HEK293 (cell line): ENCODE measurements at regions not wholly inside any gene's neighbourhood (a gene's known extent, or its start where the extent isn't known, plus 50 kb on each side); places are given as distances from the start of the nearest gene placed in this dataset.

ENCODE experiments used
- CTCF ChIA-PET: fragments of 350-600 bp; formaldehyde crosslinking; extraction: SDS; loops from one replicate; lab custom pipeline; 2021; ENCODE audit warnings: antibody characterized with exemption; lab: Yijun Ruan, JAX
- POLR2A ChIA-PET: fragments of 300-600 bp; formaldehyde crosslinking; extraction: SDS; loops from one replicate; lab custom pipeline; 2020; ENCODE audit warnings: antibody characterized with exemption, inconsistent platforms; lab: Yijun Ruan, JAX
- H3K27ac ChIP-seq: fragments of 200-500 bp; sonication (Bioruptor generic); 2 replicates; pipeline ENCODE4 v1.5.1; 2014; ENCODE audit warnings: low read depth, low read length, control low read depth, inconsistent platforms; ENCODE audit errors: extremely low read depth
- H3K36me3 ChIP-seq, 2 experiments: fragments of 200-500 bp in 1 of 2; sonication (Bioruptor generic) in 1 of 2; 1 replicate in 1 of 2; 2 replicates in 1 of 2; pipeline ENCODE4 v1.5.1; 2014 to 2017; ENCODE audit warnings: inconsistent platforms in 2 of 2, low read length in 2 of 2; ENCODE audit not compliant: control insufficient read depth in 2 of 2, insufficient read depth in 1 of 2
- H3K4me1 ChIP-seq: fragments of 200-500 bp; sonication (Bioruptor generic); 2 replicates; pipeline ENCODE4 v1.5.1; 2014; ENCODE audit warnings: mild to moderate bottlenecking, low read length, inconsistent platforms; ENCODE audit not compliant: control insufficient read depth, insufficient read depth
- H3K4me3 ChIP-seq: 2 replicates; pipeline ENCODE4 v1.5.1; 2011; ENCODE audit warnings: low read depth, mild to moderate bottlenecking, control low read depth, low read length, moderate library complexity
- H3K9me3 ChIP-seq: fragments of 200-500 bp; sonication (Bioruptor generic); 2 replicates; pipeline ENCODE4 v1.5.1; 2014; ENCODE audit warnings: low read depth, low read length, inconsistent platforms; ENCODE audit not compliant: control insufficient read depth, insufficient read depth
- BCL11A ChIP-seq: fragments of 450-650 bp; formaldehyde crosslinking; IDR thresholded peaks from 2 replicates; pipeline ENCODE4 v1.5.1; 2016; ENCODE audit warnings: low read depth, missing biosample characterization, missing genetic modification characterization
- GFI1B ChIP-seq: fragments of 450-650 bp; formaldehyde crosslinking; IDR thresholded peaks from 2 replicates; pipeline ENCODE4 v1.5.1; 2016; ENCODE audit warnings: missing biosample characterization, missing genetic modification characterization
- KLF1 ChIP-seq: fragments of 450-650 bp; formaldehyde crosslinking; IDR thresholded peaks from 2 replicates; pipeline ENCODE4 v1.5.1; 2016; ENCODE audit warnings: missing biosample characterization, missing genetic modification characterization
- MZF1 ChIP-seq: fragments of 450-650 bp; formaldehyde crosslinking; IDR thresholded peaks from 2 replicates; pipeline ENCODE4 v1.5.1; 2017; ENCODE audit warnings: missing biosample characterization, missing genetic modification characterization, borderline replicate concordance
- SETDB1 ChIP-seq: IDR thresholded peaks from one replicate; pipeline ENCODE4 v1.6.1; 2017; ENCODE audit warnings: mild to moderate bottlenecking, low read length, moderate library complexity, mixed read lengths; ENCODE audit not compliant: insufficient read length
- ZBTB20 ChIP-seq: fragments of 450-650 bp; formaldehyde crosslinking; IDR thresholded peaks from 2 replicates; pipeline ENCODE4 v1.5.1; 2016; ENCODE audit warnings: missing biosample characterization, missing genetic modification characterization
- ZFP3 ChIP-seq: fragments of 450-650 bp; formaldehyde crosslinking; IDR thresholded peaks from 2 replicates; pipeline ENCODE4 v1.5.1; 2016; ENCODE audit warnings: low read depth, missing biosample characterization, missing genetic modification characterization
- ZFP37 ChIP-seq: fragments of 450-650 bp; formaldehyde crosslinking; IDR thresholded peaks from 2 replicates; pipeline ENCODE4 v1.5.1; 2016; ENCODE audit warnings: missing biosample characterization, missing genetic modification characterization
- ZFP41 ChIP-seq: fragments of 450-650 bp; formaldehyde crosslinking; IDR thresholded peaks from 2 replicates; pipeline ENCODE4 v1.5.1; 2016; ENCODE audit warnings: missing biosample characterization, missing genetic modification characterization, borderline replicate concordance
- ZNF112 ChIP-seq: fragments of 450-650 bp; formaldehyde crosslinking; IDR thresholded peaks from 2 replicates; pipeline ENCODE4 v1.5.0; 2017; ENCODE audit warnings: missing biosample characterization, missing genetic modification characterization
- ZNF121 ChIP-seq: fragments of 450-650 bp; formaldehyde crosslinking; IDR thresholded peaks from 2 replicates; pipeline ENCODE4 v1.5.1; 2016; ENCODE audit warnings: missing biosample characterization, missing genetic modification characterization
- ZNF223 ChIP-seq: fragments of 450-650 bp; formaldehyde crosslinking; IDR thresholded peaks from 2 replicates; pipeline ENCODE4 v1.5.1; 2016; ENCODE audit warnings: missing biosample characterization, missing genetic modification characterization
- ZNF394 ChIP-seq: fragments of 450-650 bp; formaldehyde crosslinking; IDR thresholded peaks from 2 replicates; pipeline ENCODE4 v1.5.1; 2016; ENCODE audit warnings: missing biosample characterization, missing genetic modification characterization, mild to moderate bottlenecking, moderate library complexity, borderline replicate concordance
- ZNF426 ChIP-seq: fragments of 450-650 bp; formaldehyde crosslinking; IDR thresholded peaks from 2 replicates; pipeline ENCODE4 v1.5.1; 2017; ENCODE audit warnings: missing biosample characterization, missing genetic modification characterization, mild to moderate bottlenecking, inconsistent platforms, moderate library complexity
- ZNF585B ChIP-seq: fragments of 450-650 bp; formaldehyde crosslinking; IDR thresholded peaks from 2 replicates; pipeline ENCODE4 v1.5.1; 2016; ENCODE audit warnings: missing biosample characterization, missing genetic modification characterization
- ZNF747 ChIP-seq: fragments of 450-650 bp; formaldehyde crosslinking; IDR thresholded peaks from 2 replicates; pipeline ENCODE4 v1.5.1; 2016; ENCODE audit warnings: missing biosample characterization, missing genetic modification characterization
- ZNF837 ChIP-seq: fragments of 450-650 bp; formaldehyde crosslinking; IDR thresholded peaks from 2 replicates; pipeline ENCODE4 v1.5.1; 2016; ENCODE audit warnings: missing biosample characterization, missing genetic modification characterization
- ZXDB ChIP-seq: fragments of 450-650 bp; formaldehyde crosslinking; IDR thresholded peaks from 2 replicates; pipeline ENCODE4 v1.5.1; 2016; ENCODE audit warnings: missing biosample characterization, missing genetic modification characterization
- TF ChIP-seq, protein P1 (sequence below): fragments of 450-650 bp; formaldehyde crosslinking; IDR thresholded peaks from 2 replicates; pipeline ENCODE4 v1.5.1; 2016; ENCODE audit warnings: missing biosample characterization, missing genetic modification characterization, borderline replicate concordance
- TF ChIP-seq, protein P2 (sequence below): fragments of 450-650 bp; formaldehyde crosslinking; IDR thresholded peaks from 2 replicates; pipeline ENCODE4 v1.5.1; 2017; ENCODE audit warnings: missing biosample characterization, missing genetic modification characterization
- TF ChIP-seq, protein P3 (sequence below): fragments of 450-650 bp; formaldehyde crosslinking; IDR thresholded peaks from 2 replicates; pipeline ENCODE4 v1.5.1; 2016; ENCODE audit warnings: missing biosample characterization, missing genetic modification characterization

- CTCF ChIA-PET: no interaction called here
- Histone ChIP-seq H3K9me3 (no peaks in the 10 kb centered on the region), H3K27ac (no peak overlapping the region), H3K4me3 (no peak overlapping the region), H3K36me3 (no peaks in the 10 kb centered on the region), H3K4me1 (no peaks in the 10 kb centered on the region)
- TF ChIP-seq ZNF112 (tag by site-specific recombination) (no peak), SETDB1 (no peak), ZFP37 (tag by site-specific recombination) (no peak), BCL11A (no peak), ZNF426 (tag by site-specific recombination) (no peak), ZNF121 (tag by site-specific recombination) (no peak), ZNF747 (tag by site-specific recombination) (no peak), ZNF837 (tag by site-specific recombination) (no peak), MZF1 (tag by site-specific recombination) (no peak), ZFP41 (no peak), KLF1 (no peak), ZXDB (no peak)
- TF ChIP-seq, protein P1, sequence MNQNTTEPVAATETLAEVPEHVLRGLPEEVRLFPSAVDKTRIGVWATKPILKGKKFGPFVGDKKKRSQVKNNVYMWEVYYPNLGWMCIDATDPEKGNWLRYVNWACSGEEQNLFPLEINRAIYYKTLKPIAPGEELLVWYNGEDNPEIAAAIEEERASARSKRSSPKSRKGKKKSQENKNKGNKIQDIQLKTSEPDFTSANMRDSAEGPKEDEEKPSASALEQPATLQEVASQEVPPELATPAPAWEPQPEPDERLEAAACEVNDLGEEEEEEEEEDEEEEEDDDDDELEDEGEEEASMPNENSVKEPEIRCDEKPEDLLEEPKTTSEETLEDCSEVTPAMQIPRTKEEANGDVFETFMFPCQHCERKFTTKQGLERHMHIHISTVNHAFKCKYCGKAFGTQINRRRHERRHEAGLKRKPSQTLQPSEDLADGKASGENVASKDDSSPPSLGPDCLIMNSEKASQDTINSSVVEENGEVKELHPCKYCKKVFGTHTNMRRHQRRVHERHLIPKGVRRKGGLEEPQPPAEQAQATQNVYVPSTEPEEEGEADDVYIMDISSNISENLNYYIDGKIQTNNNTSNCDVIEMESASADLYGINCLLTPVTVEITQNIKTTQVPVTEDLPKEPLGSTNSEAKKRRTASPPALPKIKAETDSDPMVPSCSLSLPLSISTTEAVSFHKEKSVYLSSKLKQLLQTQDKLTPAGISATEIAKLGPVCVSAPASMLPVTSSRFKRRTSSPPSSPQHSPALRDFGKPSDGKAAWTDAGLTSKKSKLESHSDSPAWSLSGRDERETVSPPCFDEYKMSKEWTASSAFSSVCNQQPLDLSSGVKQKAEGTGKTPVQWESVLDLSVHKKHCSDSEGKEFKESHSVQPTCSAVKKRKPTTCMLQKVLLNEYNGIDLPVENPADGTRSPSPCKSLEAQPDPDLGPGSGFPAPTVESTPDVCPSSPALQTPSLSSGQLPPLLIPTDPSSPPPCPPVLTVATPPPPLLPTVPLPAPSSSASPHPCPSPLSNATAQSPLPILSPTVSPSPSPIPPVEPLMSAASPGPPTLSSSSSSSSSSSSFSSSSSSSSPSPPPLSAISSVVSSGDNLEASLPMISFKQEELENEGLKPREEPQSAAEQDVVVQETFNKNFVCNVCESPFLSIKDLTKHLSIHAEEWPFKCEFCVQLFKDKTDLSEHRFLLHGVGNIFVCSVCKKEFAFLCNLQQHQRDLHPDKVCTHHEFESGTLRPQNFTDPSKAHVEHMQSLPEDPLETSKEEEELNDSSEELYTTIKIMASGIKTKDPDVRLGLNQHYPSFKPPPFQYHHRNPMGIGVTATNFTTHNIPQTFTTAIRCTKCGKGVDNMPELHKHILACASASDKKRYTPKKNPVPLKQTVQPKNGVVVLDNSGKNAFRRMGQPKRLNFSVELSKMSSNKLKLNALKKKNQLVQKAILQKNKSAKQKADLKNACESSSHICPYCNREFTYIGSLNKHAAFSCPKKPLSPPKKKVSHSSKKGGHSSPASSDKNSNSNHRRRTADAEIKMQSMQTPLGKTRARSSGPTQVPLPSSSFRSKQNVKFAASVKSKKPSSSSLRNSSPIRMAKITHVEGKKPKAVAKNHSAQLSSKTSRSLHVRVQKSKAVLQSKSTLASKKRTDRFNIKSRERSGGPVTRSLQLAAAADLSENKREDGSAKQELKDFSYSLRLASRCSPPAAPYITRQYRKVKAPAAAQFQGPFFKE (tag by site-specific recombination): no peak
- POLR2A ChIA-PET: no interaction called here
Observed at GRCh38 chr3:110900576-110900975, 171.0 kb upstream of the NECTIN3 start.

DNA sequence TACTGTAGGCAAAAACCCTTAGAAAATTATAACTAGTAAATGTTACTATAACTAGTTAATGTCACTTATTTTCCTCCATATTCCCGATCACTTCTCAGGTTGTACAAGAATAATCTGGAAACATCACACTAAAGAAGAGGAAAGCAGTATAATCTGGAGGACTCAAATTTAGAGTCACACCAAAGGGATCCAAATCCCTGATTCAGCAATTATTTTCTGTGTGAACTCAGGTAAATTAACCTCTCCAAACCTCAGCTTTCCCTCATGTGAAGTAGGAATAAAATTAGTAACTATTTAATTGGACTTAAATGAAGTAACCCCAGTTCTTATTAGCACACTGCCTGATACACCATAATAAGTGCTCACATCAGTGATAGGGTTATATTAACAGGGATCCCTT, 170.1 kb upstream of the NECTIN3 start:
- Histone ChIP-seq H3K4me1 (no peaks in the 10 kb centered on the region), H3K27ac (no peak overlapping the region), H3K4me3 (no peak overlapping the region), H3K36me3 (no peaks in the 10 kb centered on the region), H3K9me3 (no peaks in the 10 kb centered on the region)
- TF ChIP-seq ZFP3 (tag by site-specific recombination) (no peak), ZBTB20 (tag by site-specific recombination) (no peak), ZNF585B (tag by site-specific recombination) (no peak), ZNF223 (tag by site-specific recombination) (no peak), ZNF394 (tag by site-specific recombination) (no peak), GFI1B (tag by site-specific recombination) (no peak)
- TF ChIP-seq, protein P2, sequence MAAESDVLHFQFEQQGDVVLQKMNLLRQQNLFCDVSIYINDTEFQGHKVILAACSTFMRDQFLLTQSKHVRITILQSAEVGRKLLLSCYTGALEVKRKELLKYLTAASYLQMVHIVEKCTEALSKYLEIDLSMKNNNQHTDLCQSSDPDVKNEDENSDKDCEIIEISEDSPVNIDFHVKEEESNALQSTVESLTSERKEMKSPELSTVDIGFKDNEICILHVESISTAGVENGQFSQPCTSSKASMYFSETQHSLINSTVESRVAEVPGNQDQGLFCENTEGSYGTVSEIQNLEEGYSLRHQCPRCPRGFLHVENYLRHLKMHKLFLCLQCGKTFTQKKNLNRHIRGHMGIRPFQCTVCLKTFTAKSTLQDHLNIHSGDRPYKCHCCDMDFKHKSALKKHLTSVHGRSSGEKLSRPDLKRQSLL (tag by site-specific recombination): no peak
- TF ChIP-seq, protein P3, sequence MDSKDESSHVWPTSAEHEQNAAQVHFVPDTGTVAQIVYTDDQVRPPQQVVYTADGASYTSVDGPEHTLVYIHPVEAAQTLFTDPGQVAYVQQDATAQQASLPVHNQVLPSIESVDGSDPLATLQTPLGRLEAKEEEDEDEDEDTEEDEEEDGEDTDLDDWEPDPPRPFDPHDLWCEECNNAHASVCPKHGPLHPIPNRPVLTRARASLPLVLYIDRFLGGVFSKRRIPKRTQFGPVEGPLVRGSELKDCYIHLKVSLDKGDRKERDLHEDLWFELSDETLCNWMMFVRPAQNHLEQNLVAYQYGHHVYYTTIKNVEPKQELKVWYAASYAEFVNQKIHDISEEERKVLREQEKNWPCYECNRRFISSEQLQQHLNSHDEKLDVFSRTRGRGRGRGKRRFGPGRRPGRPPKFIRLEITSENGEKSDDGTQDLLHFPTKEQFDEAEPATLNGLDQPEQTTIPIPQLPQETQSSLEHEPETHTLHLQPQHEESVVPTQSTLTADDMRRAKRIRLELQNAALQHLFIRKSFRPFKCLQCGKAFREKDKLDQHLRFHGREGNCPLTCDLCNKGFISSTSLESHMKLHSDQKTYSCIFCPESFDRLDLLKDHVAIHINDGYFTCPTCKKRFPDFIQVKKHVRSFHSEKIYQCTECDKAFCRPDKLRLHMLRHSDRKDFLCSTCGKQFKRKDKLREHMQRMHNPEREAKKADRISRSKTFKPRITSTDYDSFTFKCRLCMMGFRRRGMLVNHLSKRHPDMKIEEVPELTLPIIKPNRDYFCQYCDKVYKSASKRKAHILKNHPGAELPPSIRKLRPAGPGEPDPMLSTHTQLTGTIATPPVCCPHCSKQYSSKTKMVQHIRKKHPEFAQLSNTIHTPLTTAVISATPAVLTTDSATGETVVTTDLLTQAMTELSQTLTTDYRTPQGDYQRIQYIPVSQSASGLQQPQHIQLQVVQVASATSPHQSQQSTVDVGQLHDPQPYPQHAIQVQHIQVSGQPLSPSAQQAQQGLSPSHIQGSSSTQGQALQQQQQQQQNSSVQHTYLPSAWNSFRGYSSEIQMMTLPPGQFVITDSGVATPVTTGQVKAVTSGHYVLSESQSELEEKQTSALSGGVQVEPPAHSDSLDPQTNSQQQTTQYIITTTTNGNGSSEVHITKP (tag by site-specific recombination): no peak
- ChIA-PET POLR2A (no interaction called here), CTCF (no interaction called here)
